ENCODE measurements at regions not wholly inside any gene's neighbourhood (a gene's known extent, or its start where the extent isn't known, plus 50 kb on each side); places are given as distances from the start of the nearest gene placed in this dataset.

DNA sequence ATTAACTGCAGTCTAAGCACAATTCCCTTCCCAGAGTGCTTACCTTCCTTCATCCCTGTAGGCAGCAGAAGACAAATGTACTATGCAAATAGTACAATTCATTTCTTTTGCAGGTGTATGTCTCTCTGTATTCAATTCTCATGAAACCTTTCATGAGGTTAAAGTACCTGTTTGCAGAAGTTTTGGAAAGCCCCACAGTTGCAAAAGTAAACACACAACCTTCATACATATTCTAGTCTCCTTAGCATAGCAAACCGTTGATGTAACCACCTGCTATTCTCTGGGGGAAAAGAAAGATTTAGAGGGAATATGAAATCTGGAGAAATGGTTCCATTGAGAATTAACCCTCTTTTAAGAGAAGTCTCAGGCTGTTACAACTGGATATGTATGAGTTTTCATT, 200.3 kb upstream of the SUCLG2 start:
- Histone ChIP-seq H3K4me2 (replicated peaks; ENCODE audit: extremely low read depth, low read length, poor library complexity, severe bottlenecking) (no peak overlapping the region), H3K4me3 (replicated peaks in 1 of 3; ENCODE audit: low read depth in 2 of 3, low read length in 3 of 3) (no peak overlapping the region), H3K79me2 (ENCODE audit: insufficient read depth, low read length) (no peaks in the 10 kb centered on the region), H3K9me3 (replicated peaks in 1 of 2; ENCODE audit: control insufficient read depth in 1 of 2, insufficient read depth in 1 of 2, low read length in 2 of 2) (no peaks in the 10 kb centered on the region), H3K27ac (ENCODE audit: low read depth in 1 of 2, low read length in 2 of 2) (no peak overlapping the region), H2AFZ (ENCODE audit: insufficient read depth, low read depth, low read length, poor library complexity, severe bottlenecking) (no peak overlapping the region), H4K20me1 (ENCODE audit: insufficient read depth, low read length) (no peaks in the 10 kb centered on the region), H3K36me3 (replicated peaks in 1 of 2; ENCODE audit: control insufficient read depth in 1 of 2, insufficient read depth in 2 of 2, low read length in 2 of 2) (no peaks in the 10 kb centered on the region), H3K9ac (ENCODE audit: insufficient read depth, low read length, poor library complexity, severe bottlenecking) (no peak overlapping the region), H3K4me1 (ENCODE audit: control insufficient read depth in 1 of 2, insufficient read depth in 2 of 2, low read length in 2 of 2) (no peaks in the 10 kb centered on the region), H3K27me3 (ENCODE audit: control insufficient read depth in 2 of 2, insufficient read depth in 2 of 2, low read length in 2 of 2) (no peaks in the 10 kb centered on the region)
- no CpG with 5 or more reads among the region's 1 CpG for WGBS (ENCODE audit: insufficient coverage)
- Mint-ChIP-seq H3K36me3 (no peaks in the 10 kb centered on the region), H3K9me3 (peaks cover 0 to 3% (median 0%) of the 10 kb centered on the region in 7 donors), H3K27ac (no peak overlapping the region), H3K4me3 (no peak overlapping the region), H3K4me1 (peaks cover 2% of the 10 kb centered on the region), H3K27me3 (ENCODE audit: low read depth in 3 of 3) (peaks cover 0 to 1% (median 0%) of the 10 kb centered on the region in 3 donors)
- TF ChIP-seq, protein P1, sequence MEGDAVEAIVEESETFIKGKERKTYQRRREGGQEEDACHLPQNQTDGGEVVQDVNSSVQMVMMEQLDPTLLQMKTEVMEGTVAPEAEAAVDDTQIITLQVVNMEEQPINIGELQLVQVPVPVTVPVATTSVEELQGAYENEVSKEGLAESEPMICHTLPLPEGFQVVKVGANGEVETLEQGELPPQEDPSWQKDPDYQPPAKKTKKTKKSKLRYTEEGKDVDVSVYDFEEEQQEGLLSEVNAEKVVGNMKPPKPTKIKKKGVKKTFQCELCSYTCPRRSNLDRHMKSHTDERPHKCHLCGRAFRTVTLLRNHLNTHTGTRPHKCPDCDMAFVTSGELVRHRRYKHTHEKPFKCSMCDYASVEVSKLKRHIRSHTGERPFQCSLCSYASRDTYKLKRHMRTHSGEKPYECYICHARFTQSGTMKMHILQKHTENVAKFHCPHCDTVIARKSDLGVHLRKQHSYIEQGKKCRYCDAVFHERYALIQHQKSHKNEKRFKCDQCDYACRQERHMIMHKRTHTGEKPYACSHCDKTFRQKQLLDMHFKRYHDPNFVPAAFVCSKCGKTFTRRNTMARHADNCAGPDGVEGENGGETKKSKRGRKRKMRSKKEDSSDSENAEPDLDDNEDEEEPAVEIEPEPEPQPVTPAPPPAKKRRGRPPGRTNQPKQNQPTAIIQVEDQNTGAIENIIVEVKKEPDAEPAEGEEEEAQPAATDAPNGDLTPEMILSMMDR (IDR thresholded peaks at IDR 0.05): no peak
- intact Hi-C loops (cut with micrococcal nuclease): no loop called here
- no peak for DNase-seq

DNA sequence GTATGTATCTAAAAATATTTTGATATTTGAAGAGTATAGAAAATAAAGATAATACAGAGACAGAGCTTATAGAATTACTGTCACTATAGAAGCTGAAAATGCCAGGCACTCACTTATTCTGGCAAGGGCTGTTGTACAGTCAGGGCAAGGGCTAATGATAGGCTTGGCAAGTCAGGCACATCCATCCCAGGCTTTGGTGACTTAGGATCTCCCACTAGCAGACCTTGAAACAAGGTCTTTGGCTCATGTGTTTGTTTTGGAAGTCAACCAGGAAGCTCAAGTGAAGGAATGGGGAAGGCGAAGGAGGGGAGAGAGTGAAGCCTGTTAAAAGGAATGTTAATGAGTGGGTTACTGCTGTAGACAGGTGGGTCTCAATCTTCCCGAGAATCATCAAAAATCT, 199.1 kb upstream of the SUCLG2 start:
- 67% methylated on average over 1 of the region's 2 CpGs for WGBS (ENCODE audit: insufficient coverage)
- H3K36me3 ChIP-seq (replicated peaks in 1 of 2; ENCODE audit: control insufficient read depth in 1 of 2, insufficient read depth in 2 of 2, low read length in 2 of 2): no peaks in the 10 kb centered on the region
- Mint-ChIP-seq H3K27me3 (ENCODE audit: low read depth in 3 of 3) (peaks cover 0 to 2% (median 1%) of the 10 kb centered on the region in 3 donors), H3K4me1 (peaks cover 2% of the 10 kb centered on the region), H3K4me3 (no peak overlapping the region), H3K9me3 (peaks cover 0 to 3% (median 0%) of the 10 kb centered on the region in 7 donors), H3K27ac (no peak overlapping the region), H3K36me3 (no peaks in the 10 kb centered on the region)
- no peaks in the 10 kb centered on the region for H3K27me3 ChIP-seq (ENCODE audit: control insufficient read depth in 2 of 2, insufficient read depth in 2 of 2, low read length in 2 of 2)
- H3K27ac ChIP-seq (ENCODE audit: low read depth in 1 of 2, low read length in 2 of 2): no peak overlapping the region
- no peak for DNase-seq
- no peak overlapping the region for H3K9ac ChIP-seq (ENCODE audit: insufficient read depth, low read length, poor library complexity, severe bottlenecking)
- H3K4me3 ChIP-seq (replicated peaks in 1 of 3; ENCODE audit: low read depth in 2 of 3, low read length in 3 of 3): no peak overlapping the region
- TF ChIP-seq, protein P1 (IDR thresholded peaks at IDR 0.05): no peak
- intact Hi-C loops (cut with micrococcal nuclease): no loop called here
- H4K20me1 ChIP-seq (ENCODE audit: insufficient read depth, low read length): no peaks in the 10 kb centered on the region
- no peaks in the 10 kb centered on the region for H3K9me3 ChIP-seq (replicated peaks in 1 of 2; ENCODE audit: control insufficient read depth in 1 of 2, insufficient read depth in 1 of 2, low read length in 2 of 2)
- no peaks in the 10 kb centered on the region for H3K79me2 ChIP-seq (ENCODE audit: insufficient read depth, low read length)
- no peak overlapping the region for H3K4me2 ChIP-seq (replicated peaks; ENCODE audit: extremely low read depth, low read length, poor library complexity, severe bottlenecking)
- H2AFZ ChIP-seq (ENCODE audit: insufficient read depth, low read depth, low read length, poor library complexity, severe bottlenecking): no peak overlapping the region
- no peaks in the 10 kb centered on the region for H3K4me1 ChIP-seq (ENCODE audit: control insufficient read depth in 1 of 2, insufficient read depth in 2 of 2, low read length in 2 of 2)
